HCT116 (cell line): ENCODE measurements at regions not wholly inside any gene's neighbourhood (a gene's known extent, or its start where the extent isn't known, plus 50 kb on each side); places are given as distances from the start of the nearest gene placed in this dataset.

Source experiments
- ATAC-seq: fragments of 200-7000 bp; cut with Tn5 transposase; 2 replicates; pipeline ENCODE4 v1.9.1; 2020; ENCODE audit warnings: mild to moderate bottlenecking, moderate library complexity
- BruUV-seq: library from RNA; stranded (reverse); fragments of 400-500 nt; replicated peaks from 2 replicates; lab custom pipeline; 2021; lab: Mats Ljungman, UMichigan
- CTCF ChIA-PET: fragments of 300-600 bp; sonication (Branson Sonifier 250); formaldehyde crosslinking; loops from one replicate; lab custom pipeline; 2021; ENCODE audit warnings: antibody characterized with exemption; lab: Charles Lee
- POLR2A ChIA-PET: fragments of 300-600, 350-600 bp; sonication (Branson Sonifier 250); formaldehyde crosslinking; loops from one replicate; lab custom pipeline; 2021; ENCODE audit warnings: antibody characterized with exemption; lab: Charles Lee
- RAD21 ChIA-PET, 2 experiments: fragments of 300-600 bp; sonication (Branson Sonifier 250); formaldehyde crosslinking; loops; one replicate each; lab custom pipeline; 2023; ENCODE audit warnings: low total read pairs in 2 of 2; ENCODE audit not compliant: uncharacterized antibody in 2 of 2, unreplicated experiment in 2 of 2, low non-redundant PET in 1 of 2; lab: Charles Lee
- DNase-seq: peaks from one replicate; pipeline ENCODE4 v3.0.0-alpha.2; 2010; ENCODE audit warnings: low read depth, low spot score
- H2AFZ ChIP-seq: fragments of 200-600 bp; shearing (Covaris generic), sonication (generic); 2 replicates; pipeline ENCODE4 v1.6.1; 2017; ENCODE audit warnings: low read depth, mixed run types, mixed read lengths, antibody characterized with exemption, low read length; ENCODE audit not compliant: poor library complexity, severe bottlenecking
- H3K27ac ChIP-seq: 2 replicates; pipeline ENCODE4 v1.5.1; 2012; ENCODE audit warnings: low read depth, low read length
- H3K27me3 ChIP-seq: fragments of 200-600 bp; sonication (generic); 2 replicates; pipeline ENCODE4 v1.6.1; 2016; ENCODE audit warnings: mixed run types, low read length, mixed read lengths; ENCODE audit not compliant: insufficient read depth
- H3K36me3 ChIP-seq, 2 experiments: fragments of 200-500 bp in 1 of 2; fragments of 200-600 bp in 1 of 2; sonication (Bioruptor generic) in 1 of 2; sonication (generic) in 1 of 2; 2 replicates each; pipeline versions ENCODE4 v1.5.1 to v1.6.1; 2014 to 2016; ENCODE audit warnings: low read length in 2 of 2, inconsistent platforms in 1 of 2, mixed read lengths in 1 of 2, mixed run types in 1 of 2; ENCODE audit not compliant: insufficient read depth in 2 of 2, control insufficient read depth in 1 of 2
- H3K4me1 ChIP-seq, 2 experiments: fragments of 200-600 bp in 1 of 2; sonication (generic) in 1 of 2; 2 replicates each; pipeline versions ENCODE4 v1.5.1 to v1.6.1; 2012 to 2017; ENCODE audit warnings: low read length in 2 of 2, inconsistent platforms in 1 of 2, mild to moderate bottlenecking in 1 of 2, mixed read lengths in 1 of 2, mixed run types in 1 of 2, moderate library complexity in 1 of 2; ENCODE audit not compliant: insufficient read depth in 2 of 2, control insufficient read depth in 1 of 2
- H3K4me2 ChIP-seq: fragments of 200-600 bp; sonication (generic); 2 replicates; pipeline ENCODE4 v1.6.1; 2017; ENCODE audit warnings: mixed run types, low read length, mixed read lengths
- H3K4me3 ChIP-seq, 2 experiments: fragments of 200-600 bp in 1 of 2; sonication (generic) in 1 of 2; replicated peaks in 1 of 2; 2 replicates each; pipeline ENCODE4 v1.5.1; 2011 to 2016; ENCODE audit warnings: low read length in 2 of 2, control low read depth in 1 of 2, low read depth in 1 of 2, mild to moderate bottlenecking in 1 of 2, mixed read lengths in 1 of 2, mixed run types in 1 of 2
- H3K79me2 ChIP-seq: fragments of 200-600 bp; sonication (generic); 2 replicates; pipeline ENCODE4 v1.6.1; 2017; ENCODE audit warnings: mild to moderate bottlenecking, mixed run types, low read length, moderate library complexity, mixed read lengths; ENCODE audit not compliant: insufficient read depth
- H3K9ac ChIP-seq: fragments of 200-600 bp; sonication (generic); 2 replicates; pipeline ENCODE4 v1.6.1; 2016; ENCODE audit warnings: low read length, mixed read lengths
- H3K9me2 ChIP-seq: fragments of 200-600 bp; sonication (generic), shearing (Covaris generic); 2 replicates; pipeline ENCODE4 v1.6.1; 2017; ENCODE audit warnings: mixed run types, mild to moderate bottlenecking, moderate library complexity; ENCODE audit not compliant: insufficient read depth
- H3K9me3 ChIP-seq, 2 experiments: fragments of 200-500 bp in 1 of 2; fragments of 200-600 bp in 1 of 2; sonication (Bioruptor generic) in 1 of 2; sonication (generic) in 1 of 2; 2 replicates each; pipeline ENCODE4 v1.6.1; 2014 to 2017; ENCODE audit warnings: low read length in 2 of 2, mixed read lengths in 2 of 2, inconsistent platforms in 1 of 2, low read depth in 1 of 2, mild to moderate bottlenecking in 1 of 2, mixed run types in 1 of 2, moderate library complexity in 1 of 2; ENCODE audit not compliant: control insufficient read depth in 1 of 2, insufficient read depth in 1 of 2
- H4K20me1 ChIP-seq: fragments of 200-600 bp; sonication (generic), shearing (Covaris generic); 2 replicates; pipeline ENCODE4 v1.6.1; 2017; ENCODE audit warnings: mixed run types, mild to moderate bottlenecking, moderate library complexity; ENCODE audit not compliant: insufficient read depth
- CBX3 ChIP-seq: IDR thresholded peaks from 2 replicates; pipeline ENCODE4 v1.6.1; 2012; ENCODE audit warnings: low read depth
- CEBPB ChIP-seq: IDR thresholded peaks from 2 replicates; pipeline ENCODE4 v1.6.1; 2012; ENCODE audit warnings: low read depth
- EGR1 ChIP-seq: IDR thresholded peaks from 2 replicates; pipeline ENCODE4 v1.6.1; 2012; ENCODE audit warnings: low read depth
- ELF1 ChIP-seq: IDR thresholded peaks from 2 replicates; pipeline ENCODE4 v1.6.1; 2012; ENCODE audit warnings: low read depth, borderline replicate concordance
- JUND ChIP-seq: IDR thresholded peaks from 2 replicates; pipeline ENCODE4 v1.6.1; 2012
- POLR2A ChIP-seq: IDR thresholded peaks from 2 replicates; pipeline ENCODE4 v1.7.0; 2011; ENCODE audit warnings: borderline replicate concordance; ENCODE audit not compliant: insufficient read depth, insufficient read length; ENCODE audit errors: extremely low read depth
- POLR2AphosphoS5 ChIP-seq: IDR thresholded peaks from 2 replicates; pipeline ENCODE4 v1.6.1; 2011; ENCODE audit warnings: mild to moderate bottlenecking, low read depth, low read length, moderate library complexity
- RAD21 ChIP-seq: IDR thresholded peaks from 2 replicates; pipeline ENCODE4 v1.6.1; 2012; ENCODE audit warnings: low read depth, mild to moderate bottlenecking
- SIN3A ChIP-seq: IDR thresholded peaks from 2 replicates; pipeline ENCODE4 v1.6.1; 2012; ENCODE audit warnings: low read depth
- SP1 ChIP-seq: IDR thresholded peaks from 2 replicates; pipeline ENCODE4 v1.6.1; 2012; ENCODE audit warnings: low read depth
- SRF ChIP-seq: IDR thresholded peaks from 2 replicates; pipeline ENCODE4 v1.6.1; 2012; ENCODE audit warnings: low read depth
- TCF7L2 ChIP-seq: IDR thresholded peaks from 2 replicates; pipeline ENCODE4 v1.7.0; 2011; ENCODE audit warnings: borderline replicate concordance, inconsistent platforms; ENCODE audit not compliant: insufficient read depth, insufficient read length; ENCODE audit errors: extremely low read depth
- YY1 ChIP-seq: IDR thresholded peaks from 2 replicates; pipeline ENCODE4 v1.6.1; 2011; ENCODE audit warnings: low read length, low read depth, moderate library complexity, mild to moderate bottlenecking; ENCODE audit not compliant: insufficient replicate concordance; ENCODE audit errors: extremely low read depth
- ZFX ChIP-seq: fragments of 450-650 bp; IDR thresholded peaks from 2 replicates; pipeline ENCODE4 v1.6.1; 2017
- intact Hi-C: fragments of 100-400 bp; cut with micrococcal nuclease; formaldehyde crosslinking; loops from 2 replicates; pipeline ENCODE4 v1.10.0; 2022
- TF ChIP-seq, protein P1 (sequence below): IDR thresholded peaks from 2 replicates; pipeline ENCODE4 v1.6.1; 2011; ENCODE audit warnings: mild to moderate bottlenecking, low read length, moderate library complexity; ENCODE audit not compliant: insufficient replicate concordance; ENCODE audit errors: extremely low read depth
- TF ChIP-seq, protein P2 (sequence below): IDR thresholded peaks from 2 replicates; pipeline ENCODE4 v1.6.1; 2012
- TF ChIP-seq, protein P3 (sequence below): IDR thresholded peaks from 2 replicates; pipeline ENCODE4 v1.6.1; 2012
- TF ChIP-seq, protein P4 (sequence below), 3 experiments: fragments of 200-600 bp in 1 of 3; sonication (generic) in 1 of 3; IDR thresholded peaks in 2 of 3; conservative IDR thresholded peaks in 1 of 3; 2 replicates each; pipeline ENCODE4 v1.5.1; 2012 to 2017; ENCODE audit warnings: low read depth in 2 of 3, low read length in 2 of 3, antibody characterized with exemption in 1 of 3, borderline replicate concordance in 1 of 3, control low read depth in 1 of 3, mild to moderate bottlenecking in 1 of 3, mixed read lengths in 1 of 3, mixed run types in 1 of 3, moderate library complexity in 1 of 3; ENCODE audit not compliant: insufficient read depth in 1 of 3

DNA sequence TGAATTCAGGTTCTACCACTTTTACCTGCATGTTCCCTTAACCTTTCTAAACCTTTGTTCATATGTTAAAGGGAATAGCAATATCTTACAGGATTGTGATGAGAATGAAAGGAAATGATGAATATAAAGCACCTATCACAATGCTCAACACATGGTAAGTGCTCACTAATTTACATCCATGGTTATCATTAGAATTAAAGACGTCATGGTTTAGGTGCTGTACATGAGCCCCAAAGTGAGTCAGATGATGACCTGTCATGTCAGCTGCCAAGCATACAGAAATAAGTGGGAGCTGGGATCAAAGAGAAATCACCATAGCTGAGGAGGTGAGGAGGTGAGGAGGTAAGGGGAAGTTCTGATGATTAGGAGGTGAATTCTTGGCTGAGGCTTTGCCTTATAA is 135.9 kb upstream of the ATP2B1 start:
- TF ChIP-seq POLR2AphosphoS5 (no peak), CBX3 (no peak)
- TF ChIP-seq, protein P1, sequence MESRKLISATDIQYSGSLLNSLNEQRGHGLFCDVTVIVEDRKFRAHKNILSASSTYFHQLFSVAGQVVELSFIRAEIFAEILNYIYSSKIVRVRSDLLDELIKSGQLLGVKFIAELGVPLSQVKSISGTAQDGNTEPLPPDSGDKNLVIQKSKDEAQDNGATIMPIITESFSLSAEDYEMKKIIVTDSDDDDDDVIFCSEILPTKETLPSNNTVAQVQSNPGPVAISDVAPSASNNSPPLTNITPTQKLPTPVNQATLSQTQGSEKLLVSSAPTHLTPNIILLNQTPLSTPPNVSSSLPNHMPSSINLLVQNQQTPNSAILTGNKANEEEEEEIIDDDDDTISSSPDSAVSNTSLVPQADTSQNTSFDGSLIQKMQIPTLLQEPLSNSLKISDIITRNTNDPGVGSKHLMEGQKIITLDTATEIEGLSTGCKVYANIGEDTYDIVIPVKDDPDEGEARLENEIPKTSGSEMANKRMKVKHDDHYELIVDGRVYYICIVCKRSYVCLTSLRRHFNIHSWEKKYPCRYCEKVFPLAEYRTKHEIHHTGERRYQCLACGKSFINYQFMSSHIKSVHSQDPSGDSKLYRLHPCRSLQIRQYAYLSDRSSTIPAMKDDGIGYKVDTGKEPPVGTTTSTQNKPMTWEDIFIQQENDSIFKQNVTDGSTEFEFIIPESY: no peak
- no peak for ATAC-seq
- RAD21 ChIA-PET: no interaction called here
- no peaks in the 10 kb centered on the region for H3K4me1 ChIP-seq
- intact Hi-C loops: no loop called here
- no peak overlapping the region for H3K4me3 ChIP-seq
- no peaks in the 10 kb centered on the region for H3K27me3 ChIP-seq
- H2AFZ ChIP-seq: no peak overlapping the region
- H3K36me3 ChIP-seq: no peaks in the 10 kb centered on the region
- no peak overlapping the region for H3K9ac ChIP-seq
- no peaks in the 10 kb centered on the region for H3K79me2 ChIP-seq
- no peak overlapping the region for H3K4me2 ChIP-seq
- no peaks in the 10 kb centered on the region for H4K20me1 ChIP-seq
- no peak for DNase-seq
- CTCF ChIA-PET: no interaction called here
- BruUV-seq: no TSS peak
- no peaks in the 10 kb centered on the region for H3K9me2 ChIP-seq
- no peak overlapping the region for H3K27ac ChIP-seq
- POLR2A ChIA-PET: no interaction called here
- H3K9me3 ChIP-seq: no peaks in the 10 kb centered on the region

DNA sequence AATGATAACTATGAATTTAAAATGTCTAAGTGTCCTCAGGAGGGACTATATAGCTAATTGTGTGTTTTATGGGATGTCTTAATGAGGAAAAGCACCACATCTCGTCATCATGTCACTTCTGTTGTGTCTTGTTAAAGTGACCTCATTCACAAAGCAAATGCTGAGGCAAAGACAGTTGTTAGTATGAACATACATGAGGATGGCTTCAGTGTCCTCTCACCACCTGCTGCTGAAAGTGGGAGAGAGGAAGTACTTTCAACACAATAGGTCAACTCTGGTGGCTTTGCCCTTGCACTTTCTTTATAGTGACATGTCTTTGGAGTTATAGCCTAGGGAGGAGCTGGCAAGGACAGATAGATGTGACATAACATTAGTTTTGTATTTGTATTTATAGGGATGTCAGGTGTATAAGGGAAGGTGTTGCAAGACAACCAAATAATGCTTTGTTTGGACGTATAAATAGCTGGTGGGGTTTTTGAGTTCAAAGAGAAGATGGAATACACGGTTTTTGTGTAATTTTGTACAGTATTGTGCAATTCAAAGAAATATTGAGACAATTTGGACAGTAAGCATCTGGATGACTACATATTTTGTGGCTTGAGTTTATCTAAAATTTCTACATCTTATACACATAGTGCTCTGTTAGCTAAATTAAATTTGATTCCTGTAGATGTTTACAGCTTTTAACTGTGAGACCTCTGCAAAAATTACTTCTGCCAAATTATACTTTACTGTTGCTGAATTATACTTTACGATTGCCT is 131.7 kb upstream of the ATP2B1 start:
- intact Hi-C loops: no loop called here
- TF ChIP-seq YY1: no peak
- no peak for TF ChIP-seq SRF
- TF ChIP-seq, protein P2, sequence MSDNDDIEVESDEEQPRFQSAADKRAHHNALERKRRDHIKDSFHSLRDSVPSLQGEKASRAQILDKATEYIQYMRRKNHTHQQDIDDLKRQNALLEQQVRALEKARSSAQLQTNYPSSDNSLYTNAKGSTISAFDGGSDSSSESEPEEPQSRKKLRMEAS: no peak
- TF ChIP-seq CEBPB: no peak
- TF ChIP-seq EGR1: no peak
- TF ChIP-seq, protein P3, sequence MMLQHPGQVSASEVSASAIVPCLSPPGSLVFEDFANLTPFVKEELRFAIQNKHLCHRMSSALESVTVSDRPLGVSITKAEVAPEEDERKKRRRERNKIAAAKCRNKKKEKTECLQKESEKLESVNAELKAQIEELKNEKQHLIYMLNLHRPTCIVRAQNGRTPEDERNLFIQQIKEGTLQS: no peak
- no peak for TF ChIP-seq JUND
- TF ChIP-seq ELF1: no peak
- TF ChIP-seq SP1: no peak
- TF ChIP-seq POLR2A: no peak
- no peak for TF ChIP-seq RAD21
- TF ChIP-seq ZFX: no peak
- no peak for TF ChIP-seq SIN3A
- TF ChIP-seq, protein P4, sequence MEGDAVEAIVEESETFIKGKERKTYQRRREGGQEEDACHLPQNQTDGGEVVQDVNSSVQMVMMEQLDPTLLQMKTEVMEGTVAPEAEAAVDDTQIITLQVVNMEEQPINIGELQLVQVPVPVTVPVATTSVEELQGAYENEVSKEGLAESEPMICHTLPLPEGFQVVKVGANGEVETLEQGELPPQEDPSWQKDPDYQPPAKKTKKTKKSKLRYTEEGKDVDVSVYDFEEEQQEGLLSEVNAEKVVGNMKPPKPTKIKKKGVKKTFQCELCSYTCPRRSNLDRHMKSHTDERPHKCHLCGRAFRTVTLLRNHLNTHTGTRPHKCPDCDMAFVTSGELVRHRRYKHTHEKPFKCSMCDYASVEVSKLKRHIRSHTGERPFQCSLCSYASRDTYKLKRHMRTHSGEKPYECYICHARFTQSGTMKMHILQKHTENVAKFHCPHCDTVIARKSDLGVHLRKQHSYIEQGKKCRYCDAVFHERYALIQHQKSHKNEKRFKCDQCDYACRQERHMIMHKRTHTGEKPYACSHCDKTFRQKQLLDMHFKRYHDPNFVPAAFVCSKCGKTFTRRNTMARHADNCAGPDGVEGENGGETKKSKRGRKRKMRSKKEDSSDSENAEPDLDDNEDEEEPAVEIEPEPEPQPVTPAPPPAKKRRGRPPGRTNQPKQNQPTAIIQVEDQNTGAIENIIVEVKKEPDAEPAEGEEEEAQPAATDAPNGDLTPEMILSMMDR (IDR thresholded peaks at IDR 0.05 in 2 of 3, conservative IDR thresholded peaks at IDR 0.05 in 1 of 3; ENCODE audit: borderline replicate concordance in 1 of 3, insufficient read depth in 1 of 3, low read depth in 2 of 3, low read length in 2 of 3): no peak
- TF ChIP-seq TCF7L2: no peak

More for the DNA sequence above, 131.7 kb upstream of the ATP2B1 start:
- H2AFZ ChIP-seq: no peak overlapping the region
- ChIA-PET RAD21 (no interaction called here), CTCF (no interaction called here), POLR2A (no interaction called here)
- no peak overlapping the region for H3K27ac ChIP-seq
- ATAC-seq: no peak
- H3K4me1 ChIP-seq: no peaks in the 10 kb centered on the region
- no peak for DNase-seq
- no TSS peak for BruUV-seq
- H3K36me3 ChIP-seq: no peaks in the 10 kb centered on the region
- no peak overlapping the region for H3K9ac ChIP-seq
- no peaks in the 10 kb centered on the region for H3K79me2 ChIP-seq
- no peak overlapping the region for H3K4me3 ChIP-seq
- no peaks in the 10 kb centered on the region for H3K9me2 ChIP-seq
- no peaks in the 10 kb centered on the region for H3K27me3 ChIP-seq
- no peak overlapping the region for H3K4me2 ChIP-seq
- H4K20me1 ChIP-seq: no peaks in the 10 kb centered on the region
- H3K9me3 ChIP-seq: no peaks in the 10 kb centered on the region
